RCC 7860 (cell line): ENCODE measurements at regions not wholly inside any gene's neighbourhood (a gene's known extent, or its start where the extent isn't known, plus 50 kb on each side); places are given as distances from the start of the nearest gene placed in this dataset.

ENCODE experiments used
- DNase-seq: peaks from one replicate; pipeline ENCODE4 v3.0.0-alpha.2; 2015; ENCODE audit warnings: low spot score
- FAIRE-seq: peaks from 2 replicates; lab custom pipeline; 2012; peaks lifted over from hg19 to GRCh38; lab: Jason Lieb, UNC

- DNase-seq (no peak), FAIRE-seq (no peak)
These were observed 58.9 kb upstream of the ZNF516 start for GRCh38 chr18:76553715-76554546.

- FAIRE-seq: no peak
- DNase-seq: no peak
These were observed 53.5 kb upstream of the ZNF516 start for GRCh38 chr18:76548541-76548940.

GRCh38 chr18:76547296-76547695 lies 52.3 kb upstream of the ZNF516 start:
- no peak for FAIRE-seq
- DNase-seq: no peak

- no peak for DNase-seq
- FAIRE-seq: no peak
These were observed 51.4 kb upstream of the ZNF516 start for GRCh38 chr18:76546436-76546835.

GRCh38 chr18:76546088-76546435 lies 51.0 kb upstream of the ZNF516 start:
- DNase-seq (no peak), FAIRE-seq (no peak)

- DNase-seq: no peak
- no peak for FAIRE-seq
These were observed 50.5 kb upstream of the ZNF516 start for GRCh38 chr18:76545433-76546087.

- FAIRE-seq (no peak), DNase-seq (no peak)
These were observed 49.7 kb upstream of the ZNF516 start for GRCh38 chr18:76544511-76545345.
